ENCODE measurements at regions not wholly inside any gene's neighbourhood (a gene's known extent, or its start where the extent isn't known, plus 50 kb on each side); places are given as distances from the start of the nearest gene placed in this dataset.

DNA sequence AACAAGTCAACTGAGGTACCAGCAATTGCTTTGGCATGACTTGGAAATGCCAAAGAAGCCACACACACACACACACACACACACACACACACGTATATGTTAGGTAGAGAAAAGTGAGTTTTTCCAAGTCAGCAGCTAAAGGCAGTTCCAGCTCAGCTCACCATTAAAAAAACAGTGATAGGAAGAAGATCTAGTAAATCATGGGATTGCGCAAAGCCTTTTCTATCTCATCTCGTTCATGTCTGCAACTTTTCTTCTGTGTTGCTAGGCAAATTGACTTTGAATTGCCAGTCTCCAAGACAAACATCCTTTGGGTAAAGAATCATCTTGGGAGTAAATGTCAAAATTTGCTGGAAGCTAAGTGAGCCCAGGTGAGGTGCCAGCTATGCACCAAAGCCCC, 500.1 kb downstream of the ENC1 start:
- DNase-seq: no peak

GRCh38 chr5:74139589-74139988, 500.9 kb downstream of the ENC1 start:
- DNase-seq: no peak

DNA sequence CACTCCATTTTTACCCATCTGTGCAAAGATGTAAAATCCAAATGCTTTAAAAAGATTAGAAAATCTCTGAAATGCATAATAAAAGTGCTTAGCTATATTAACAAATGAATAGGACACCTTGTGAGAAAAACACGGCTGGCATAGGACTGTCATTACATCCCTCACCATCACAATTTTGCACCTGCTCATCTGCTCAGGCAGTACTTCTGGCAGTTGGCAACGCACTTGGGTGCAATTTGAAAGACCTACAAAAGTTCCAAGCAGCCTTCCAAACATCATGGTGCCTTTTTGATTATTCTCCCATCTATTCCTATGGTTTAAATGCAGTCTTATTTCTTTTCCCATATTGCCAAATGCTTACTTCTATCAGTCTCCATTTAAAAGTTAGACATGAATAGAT, 501.8 kb downstream of the ENC1 start:
- DNase-seq: no peak

- DNase-seq: no peak
Measured at GRCh38 chr5:74136276-74136825, 504.2 kb downstream of the ENC1 start.

- DNase-seq: no peak
Measured at GRCh38 chr5:74135033-74135432, 505.5 kb downstream of the ENC1 start.

DNA sequence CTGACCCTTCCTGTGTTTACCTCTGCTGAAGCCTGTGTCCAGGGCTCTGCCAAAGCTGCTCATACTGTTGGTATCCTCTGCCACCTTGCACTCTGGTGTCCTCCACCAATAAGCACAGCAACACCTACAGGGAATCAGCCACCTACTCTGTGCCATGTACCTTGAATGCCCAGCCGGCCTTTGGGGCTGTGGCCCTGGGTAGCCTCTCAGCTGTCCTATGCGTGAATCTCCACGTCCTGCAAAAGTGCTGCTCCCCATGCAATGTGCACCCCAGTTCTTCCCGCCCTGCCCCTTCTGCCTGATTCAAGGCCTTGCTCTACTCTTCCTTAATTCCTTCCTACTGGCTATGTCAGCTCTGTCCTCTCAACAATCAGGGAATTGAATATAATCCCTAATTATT, 506.5 kb downstream of the ARHGEF28 start:
- DNase-seq: no peak

- no peak for DNase-seq
Measured at GRCh38 chr5:74131250-74131649, 505.3 kb downstream of the ARHGEF28 start.

GRCh38 chr5:74130155-74130897, 504.3 kb downstream of the ARHGEF28 start:
- DNase-seq: no peak

GRCh38 chr5:74127381-74128320, 501.7 kb downstream of the ARHGEF28 start:
- DNase-seq: no peak

- no peak for DNase-seq
Measured at GRCh38 chr5:74126294-74126693, 500.3 kb downstream of the ARHGEF28 start.

- DNase-seq: no peak
Measured at GRCh38 chr5:74124826-74125225, 498.8 kb downstream of the ARHGEF28 start.

DNA sequence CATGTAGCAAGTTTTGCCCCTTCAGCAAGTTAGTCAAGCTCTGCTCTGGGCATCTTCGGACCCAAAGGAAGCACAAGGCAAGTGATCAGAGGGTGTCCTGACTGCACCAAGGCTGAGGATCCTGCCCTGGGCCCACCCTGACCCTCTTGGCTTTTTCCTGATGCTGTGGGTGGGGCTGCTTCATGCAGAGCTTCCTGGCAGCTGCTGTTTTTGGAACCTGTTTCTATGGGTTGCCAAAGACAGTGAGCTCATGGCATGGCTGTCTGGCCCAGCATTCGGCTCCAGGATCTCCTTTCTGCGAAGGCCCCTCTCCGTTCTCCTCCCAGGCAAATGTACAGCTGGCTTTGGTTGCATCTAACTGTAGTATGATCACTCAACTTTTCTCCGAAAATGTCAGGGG, 497.9 kb downstream of the ARHGEF28 start:
- no peak for DNase-seq

GRCh38 chr5:74122979-74123590, 497.1 kb downstream of the ARHGEF28 start:
- DNase-seq: no peak

DNA sequence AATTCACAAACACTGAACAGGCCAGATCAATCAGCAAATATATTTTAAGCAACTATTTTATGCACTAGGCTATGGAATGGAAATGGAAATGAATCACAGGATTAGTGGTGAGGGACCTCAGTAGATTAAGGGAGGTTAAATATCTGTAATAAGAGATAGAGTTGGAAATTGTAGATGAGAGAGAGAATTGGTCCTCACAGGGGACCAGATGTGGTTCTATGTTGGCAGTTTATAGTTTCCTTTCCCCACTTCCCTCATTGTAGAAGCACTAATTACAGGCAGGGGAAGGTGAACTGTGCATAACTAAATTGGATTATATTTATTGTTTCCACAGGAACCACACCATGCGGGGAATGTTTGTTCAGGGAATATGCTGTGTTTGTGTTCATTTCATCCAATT, 496.2 kb downstream of the ARHGEF28 start:
- DNase-seq: no peak

- no peak for DNase-seq
Measured at GRCh38 chr5:74120585-74120984, 494.6 kb downstream of the ARHGEF28 start.

- DNase-seq: no peak
Measured at GRCh38 chr5:74118071-74118470, 492.1 kb downstream of the ARHGEF28 start.

- DNase-seq: no peak
Measured at GRCh38 chr5:74116984-74117383, 491.0 kb downstream of the ARHGEF28 start.

GRCh38 chr5:74116266-74116665, 490.3 kb downstream of the ARHGEF28 start:
- DNase-seq: no peak

DNA sequence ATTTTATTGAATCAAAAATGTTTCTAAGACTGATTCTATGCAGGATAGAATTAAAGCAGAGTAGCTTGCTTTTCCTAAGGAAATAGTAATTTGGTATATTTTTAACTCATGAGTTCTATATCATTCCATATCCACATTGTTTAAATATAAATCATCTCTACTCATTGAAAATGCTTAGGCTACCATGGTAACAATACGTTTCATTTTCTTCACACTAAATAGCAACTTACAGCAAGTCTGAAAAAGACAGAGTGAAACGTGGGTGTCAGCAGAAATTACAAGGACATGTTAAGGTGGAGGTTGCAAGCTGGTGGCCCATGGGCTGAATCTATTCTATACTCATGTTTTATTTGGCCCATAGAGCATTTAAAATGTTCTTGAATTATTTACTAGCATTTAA, 487.9 kb downstream of the ARHGEF28 start:
- DNase-seq: no peak

DNA sequence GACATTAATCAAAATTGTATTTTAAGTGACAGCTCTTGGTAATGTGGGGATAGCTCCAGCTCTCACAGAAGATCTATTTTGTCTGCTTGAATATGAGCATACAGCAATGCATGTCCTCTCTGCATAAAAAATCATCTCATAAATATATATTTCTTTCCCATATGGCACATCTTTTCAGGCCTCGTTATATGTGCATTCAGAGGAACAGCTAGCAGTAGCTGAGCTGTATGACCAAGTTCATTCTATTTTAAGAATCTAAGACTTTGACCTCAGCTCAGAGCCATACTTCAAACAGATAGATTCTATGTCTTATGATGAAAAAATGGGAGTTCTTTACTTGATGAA, 487.2 kb downstream of the ARHGEF28 start:
- no peak for DNase-seq

GRCh38 chr5:74112372-74113195, 486.6 kb downstream of the ARHGEF28 start:
- no peak for DNase-seq

GRCh38 chr5:74111764-74112163, 485.8 kb downstream of the ARHGEF28 start:
- no peak for DNase-seq

DNA sequence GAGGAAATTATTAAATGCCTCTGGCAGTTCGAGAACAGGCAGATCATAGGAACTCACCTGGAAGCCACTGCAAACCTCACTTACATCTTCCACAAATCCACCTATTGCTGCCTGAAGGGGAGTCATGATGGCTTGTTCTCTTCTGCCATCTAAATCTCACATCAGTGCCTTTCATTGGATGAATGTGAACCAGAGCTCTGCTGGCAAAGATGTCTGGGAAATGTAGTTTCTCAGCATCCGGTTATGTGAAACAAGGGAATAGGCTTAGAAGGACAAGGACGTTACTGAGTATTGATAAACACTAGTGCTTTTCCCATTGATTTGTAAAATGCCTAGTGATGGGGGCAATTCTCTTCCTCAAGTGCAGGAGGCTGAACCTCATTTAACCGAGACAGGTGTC, 483.3 kb downstream of the ARHGEF28 start:
- DNase-seq: no peak
